Activated naive CD8-positive, alpha-beta T cell treated with anti-CD3 and anti-CD28 coated beads for 36 hours (primary cell): ENCODE measurements at regions not wholly inside any gene's neighbourhood (a gene's known extent, or its start where the extent isn't known, plus 50 kb on each side); places are given as distances from the start of the nearest gene placed in this dataset.
"Not testable (repeated sequence)": the region's sequence is repeated elsewhere in the genome, so short reads cannot be mapped to it uniquely, and the experiment has no call there.

Experiments
- DNase-seq: peaks from one replicate; pipeline ENCODE4 v3.0.0; 2021
- H3K27ac Mint-ChIP-seq: one replicate; pipeline ENCODE4 v1.8.0; 2022; ENCODE audit warnings: mild to moderate bottlenecking, moderate library complexity, mixed read lengths
- H3K27me3 Mint-ChIP-seq: one replicate; pipeline ENCODE4 v1.8.0; 2022; ENCODE audit warnings: mild to moderate bottlenecking, mixed read lengths
- H3K36me3 Mint-ChIP-seq: one replicate; pipeline ENCODE4 v1.8.0; 2021; ENCODE audit warnings: mild to moderate bottlenecking, mixed read lengths
- H3K4me1 Mint-ChIP-seq: one replicate; pipeline ENCODE4 v1.8.0; 2021; ENCODE audit warnings: mixed read lengths
- H3K4me3 Mint-ChIP-seq: one replicate; pipeline ENCODE4 v1.8.0; 2022; ENCODE audit warnings: mild to moderate bottlenecking, moderate library complexity, mixed read lengths
- H3K9me3 Mint-ChIP-seq: one replicate; pipeline ENCODE4 v1.8.0; 2022; ENCODE audit warnings: mixed read lengths

DNA sequence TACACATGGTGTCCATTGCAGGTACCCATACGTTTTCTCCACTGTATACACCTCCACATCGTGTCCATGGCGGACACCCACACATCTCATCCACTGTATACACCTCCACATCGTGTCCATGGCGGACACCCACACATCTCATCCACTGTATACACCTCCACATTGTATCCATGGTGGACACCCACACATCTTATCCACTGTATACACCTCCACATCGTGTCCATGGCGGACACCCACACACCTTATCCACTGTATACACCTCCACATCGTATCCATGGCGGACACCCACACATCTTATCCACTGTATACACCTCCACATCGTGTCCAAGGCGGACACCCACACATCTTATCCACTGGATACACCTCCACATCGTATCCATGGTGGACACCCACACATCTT, 50.4 kb upstream of the TTC34 start:
- DNase-seq, H3K9me3 Mint-ChIP-seq, H3K36me3 Mint-ChIP-seq, H3K27ac Mint-ChIP-seq, H3K4me1 Mint-ChIP-seq, H3K4me3 Mint-ChIP-seq, H3K27me3 Mint-ChIP-seq: not testable (repeated sequence)

DNA sequence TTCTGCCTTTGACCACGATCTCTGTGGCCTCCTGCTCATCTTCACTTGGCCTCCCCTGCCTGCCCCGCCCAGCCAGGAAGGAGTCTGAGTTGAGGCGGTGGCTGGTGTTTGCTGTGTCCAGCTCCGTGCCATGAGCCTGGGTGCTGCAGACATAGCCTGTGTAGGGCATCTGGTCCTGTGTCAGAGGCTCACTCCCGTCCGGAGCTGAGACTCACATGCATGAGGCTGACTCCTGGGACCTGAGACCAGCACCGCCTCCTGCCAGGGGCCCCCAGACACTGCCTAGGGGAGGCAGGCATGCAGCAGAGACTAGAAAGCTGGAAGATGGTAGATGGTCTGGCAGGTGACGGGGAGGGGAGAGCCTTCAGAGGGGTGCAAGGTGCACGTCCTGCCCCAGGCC, 52.2 kb upstream of the TTC34 start:
- peaks cover under 1% of the 10 kb centered on the region for H3K9me3 Mint-ChIP-seq
- H3K4me1 Mint-ChIP-seq: no peaks in the 10 kb centered on the region
- DNase-seq: no peak
- no peak overlapping the region for H3K4me3 Mint-ChIP-seq
- peaks cover 4% of the 10 kb centered on the region for H3K27me3 Mint-ChIP-seq
- no peaks in the 10 kb centered on the region for H3K36me3 Mint-ChIP-seq
- H3K27ac Mint-ChIP-seq: no peak overlapping the region

DNA sequence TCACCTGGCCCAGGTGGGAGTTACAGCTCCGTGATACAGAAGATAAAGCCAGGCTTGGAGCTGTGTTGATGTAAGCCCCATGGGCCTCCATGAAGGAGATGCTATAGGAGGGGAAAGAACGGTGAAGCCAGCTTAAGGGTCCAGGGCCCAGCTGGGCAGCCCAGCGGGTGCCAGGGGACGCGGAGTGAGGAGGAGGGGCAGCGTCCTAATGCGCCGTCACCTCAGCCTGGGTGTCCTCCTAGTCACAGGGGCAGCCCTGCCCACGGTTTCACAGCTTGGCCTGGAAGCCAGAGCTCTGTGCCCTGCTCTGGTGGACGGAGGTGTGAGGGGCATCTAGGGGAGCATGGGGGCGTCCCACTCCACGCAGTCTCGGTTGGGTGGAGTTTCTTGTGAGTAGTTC, 52.7 kb upstream of the TTC34 start:
- DNase-seq: no peak
- Mint-ChIP-seq H3K9me3 (peaks cover 3% of the 10 kb centered on the region), H3K27ac (no peak overlapping the region), H3K4me1 (no peaks in the 10 kb centered on the region), H3K4me3 (no peak overlapping the region), H3K27me3 (no peaks in the 10 kb centered on the region), H3K36me3 (no peaks in the 10 kb centered on the region)

DNA sequence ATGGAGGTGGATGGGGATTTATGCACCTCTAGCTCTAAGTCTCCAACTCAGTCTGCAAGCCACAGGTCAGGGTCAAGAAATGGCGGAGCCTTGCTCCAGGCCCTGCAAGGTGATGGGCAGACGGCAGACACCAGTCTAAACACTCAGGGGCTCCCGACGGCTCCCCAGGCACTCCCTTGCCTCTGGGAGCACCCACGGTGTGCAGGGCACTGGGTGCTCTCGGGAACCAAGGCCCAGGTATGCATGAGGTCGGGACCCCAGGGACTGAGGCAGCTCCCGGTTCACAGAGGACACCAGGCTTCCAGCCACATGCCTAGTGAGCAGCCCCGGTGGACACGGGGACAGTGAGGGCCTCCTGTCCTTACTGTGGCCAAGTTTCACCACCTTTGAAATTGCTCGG, 53.1 kb upstream of the TTC34 start:
- Mint-ChIP-seq H3K4me3 (no peak overlapping the region), H3K36me3 (no peaks in the 10 kb centered on the region), H3K4me1 (no peaks in the 10 kb centered on the region)

DNA sequence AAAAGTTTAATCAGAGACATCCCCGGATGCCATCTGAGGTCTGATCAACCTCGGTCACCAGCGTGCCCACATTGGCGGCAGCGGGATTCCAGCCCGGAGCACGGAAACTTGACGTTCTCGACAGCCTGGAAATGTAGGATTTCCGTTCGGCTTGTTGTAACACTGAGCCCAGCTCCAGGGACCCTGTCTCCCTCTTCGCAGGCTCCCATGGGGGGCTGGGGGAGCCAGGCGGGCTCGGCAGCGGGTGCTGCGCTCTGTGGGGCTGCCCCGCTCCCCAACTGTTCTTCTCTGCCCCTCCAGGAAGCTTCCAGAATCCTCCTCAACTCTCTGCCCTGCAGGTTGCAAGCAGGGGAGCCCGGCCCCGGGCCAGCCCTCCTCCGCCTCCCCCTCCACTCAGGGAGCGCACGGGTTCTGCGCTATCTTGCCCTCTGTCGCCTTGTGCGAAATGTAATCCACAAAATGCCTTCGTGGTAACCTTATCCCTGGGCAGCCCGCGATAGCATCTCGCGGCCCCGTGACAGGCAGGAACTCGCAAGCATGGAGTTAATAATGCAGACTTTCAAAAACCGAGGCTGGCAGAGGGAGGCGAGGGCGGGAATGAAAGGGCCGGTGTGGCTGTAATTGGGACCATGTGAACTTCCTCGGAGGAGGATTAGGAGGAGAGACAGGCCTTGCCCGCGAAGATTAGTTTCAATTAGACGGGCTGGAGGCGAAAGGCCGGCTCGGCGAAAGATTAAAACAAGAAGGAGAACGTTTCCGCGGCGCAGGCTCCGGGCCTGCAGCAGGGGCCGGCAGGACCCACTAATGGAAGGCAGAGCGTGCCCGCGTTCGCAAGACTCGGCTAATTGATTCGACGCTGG, 53.9 kb upstream of the TTC34 start:
- Mint-ChIP-seq H3K9me3 (peaks cover 3% of the 10 kb centered on the region), H3K4me1 (no peaks in the 10 kb centered on the region), H3K27me3 (no peaks in the 10 kb centered on the region), H3K36me3 (no peaks in the 10 kb centered on the region), H3K27ac (no peak overlapping the region), H3K4me3 (no peak overlapping the region)
- DNase-seq: no peak

More for the DNA sequence above, 53.1 kb upstream of the TTC34 start:
- Mint-ChIP-seq H3K9me3 (peaks cover 3% of the 10 kb centered on the region), H3K27ac (no peak overlapping the region), H3K27me3 (no peaks in the 10 kb centered on the region)
- DNase-seq: no peak

DNA sequence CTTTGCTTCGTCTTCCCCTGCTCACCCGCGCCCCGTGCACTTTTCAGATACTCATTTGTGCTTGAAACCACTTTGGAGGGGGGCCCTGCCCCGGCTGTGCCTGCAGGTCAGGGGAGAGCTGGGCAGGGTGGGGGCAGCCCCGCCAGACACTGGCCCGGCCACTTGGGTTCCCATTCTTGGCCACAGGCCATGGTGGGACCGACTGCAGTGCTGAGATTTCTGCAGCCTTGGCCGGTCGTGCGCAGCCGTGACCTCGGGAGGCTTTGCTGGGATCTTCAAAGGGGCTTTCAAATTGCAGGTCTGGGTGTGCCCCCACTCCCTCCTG, 54.5 kb upstream of the TTC34 start:
- Mint-ChIP-seq H3K4me1 (no peaks in the 10 kb centered on the region), H3K27me3 (no peaks in the 10 kb centered on the region), H3K27ac (no peak overlapping the region), H3K9me3 (peaks cover 3% of the 10 kb centered on the region), H3K4me3 (no peak overlapping the region), H3K36me3 (no peaks in the 10 kb centered on the region)
- DNase-seq: no peak

DNA sequence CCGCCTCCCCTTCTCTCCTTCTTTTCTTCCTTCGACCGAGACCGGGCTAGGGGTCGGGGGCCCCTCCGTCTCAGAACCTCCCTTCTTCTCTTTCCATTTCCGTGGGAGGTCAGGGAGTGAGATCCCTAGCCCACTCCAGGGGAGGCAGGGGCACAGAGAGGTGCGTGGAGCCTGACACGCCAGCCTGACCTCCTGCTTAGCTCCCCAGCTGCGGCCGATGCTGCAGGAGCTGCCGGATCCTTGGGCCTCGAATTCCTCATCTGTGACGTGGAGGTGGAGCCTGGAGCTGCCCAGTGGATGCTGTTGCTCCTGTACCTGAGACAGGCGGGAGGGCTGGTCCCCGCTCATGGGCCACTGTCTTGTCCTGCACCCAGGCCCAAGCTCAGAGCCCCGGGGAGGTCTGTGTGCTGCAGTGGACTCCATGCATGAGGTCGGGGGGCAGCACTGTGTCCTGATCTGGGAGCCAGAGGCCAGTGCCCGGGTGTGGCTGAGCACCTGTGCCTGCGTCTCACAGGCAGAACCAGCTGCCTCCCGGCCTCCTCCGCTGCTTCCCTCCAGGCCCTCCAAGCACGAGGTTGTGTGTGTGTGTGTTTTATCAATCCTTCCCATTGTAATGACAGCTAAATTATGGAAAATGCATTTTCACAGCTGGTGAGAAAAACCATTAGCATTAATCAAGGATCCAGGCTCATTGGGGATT, 55.3 kb upstream of the TTC34 start:
- no peak for DNase-seq
- Mint-ChIP-seq H3K4me3 (no peak overlapping the region), H3K4me1 (no peaks in the 10 kb centered on the region), H3K27me3 (no peaks in the 10 kb centered on the region), H3K9me3 (peaks cover 3% of the 10 kb centered on the region), H3K36me3 (no peaks in the 10 kb centered on the region), H3K27ac (no peak overlapping the region)

DNA sequence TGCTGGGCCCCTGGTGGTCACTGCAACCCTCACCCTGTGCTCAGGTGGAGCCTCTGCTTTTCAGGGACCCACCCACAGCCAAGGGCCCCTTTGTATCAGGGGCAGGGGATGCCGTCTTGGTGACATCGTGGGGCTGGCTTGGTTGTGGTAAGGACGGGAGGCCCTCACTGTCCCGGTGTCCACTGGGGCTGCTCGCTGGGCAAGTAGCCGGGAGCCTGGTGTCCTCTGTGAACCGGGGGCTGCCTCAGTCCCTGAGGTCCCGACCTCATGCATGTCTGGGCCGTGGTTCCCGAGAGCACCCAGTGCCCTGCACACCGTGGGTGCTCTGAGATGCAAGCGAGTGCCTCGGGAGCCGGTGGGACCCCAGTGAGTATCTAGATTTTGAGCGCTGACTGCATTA, 56.0 kb upstream of the TTC34 start:
- H3K36me3 Mint-ChIP-seq: no peaks in the 10 kb centered on the region
- no peak overlapping the region for H3K27ac Mint-ChIP-seq
- H3K4me1 Mint-ChIP-seq: no peaks in the 10 kb centered on the region
- no peak overlapping the region for H3K4me3 Mint-ChIP-seq
- H3K27me3 Mint-ChIP-seq: no peaks in the 10 kb centered on the region
- H3K9me3 Mint-ChIP-seq: peaks cover 3% of the 10 kb centered on the region
- no peak for DNase-seq

DNA sequence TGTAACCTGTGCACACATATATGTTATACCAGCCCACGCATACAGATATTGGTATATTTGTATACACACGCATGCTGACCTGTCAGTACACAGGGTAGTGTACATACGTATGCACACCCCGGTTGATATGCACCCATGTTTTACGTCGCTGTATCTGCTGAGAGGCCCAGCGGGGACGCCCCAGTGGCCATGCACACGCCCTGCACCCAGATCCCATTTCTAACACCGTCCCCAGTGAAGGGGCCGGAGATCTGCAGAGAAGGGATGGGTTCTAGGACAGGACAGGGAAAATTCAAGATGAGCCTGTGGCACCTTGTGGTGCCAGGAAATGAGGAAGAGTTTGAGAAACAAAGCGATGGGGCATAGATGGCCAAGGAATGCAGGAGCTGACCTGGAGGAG, 57.2 kb upstream of the TTC34 start:
- Mint-ChIP-seq H3K4me1 (no peaks in the 10 kb centered on the region), H3K4me3 (no peak overlapping the region), H3K36me3 (no peaks in the 10 kb centered on the region), H3K27me3 (no peaks in the 10 kb centered on the region), H3K9me3 (peaks cover 3% of the 10 kb centered on the region), H3K27ac (no peak overlapping the region)
- DNase-seq: no peak

DNA sequence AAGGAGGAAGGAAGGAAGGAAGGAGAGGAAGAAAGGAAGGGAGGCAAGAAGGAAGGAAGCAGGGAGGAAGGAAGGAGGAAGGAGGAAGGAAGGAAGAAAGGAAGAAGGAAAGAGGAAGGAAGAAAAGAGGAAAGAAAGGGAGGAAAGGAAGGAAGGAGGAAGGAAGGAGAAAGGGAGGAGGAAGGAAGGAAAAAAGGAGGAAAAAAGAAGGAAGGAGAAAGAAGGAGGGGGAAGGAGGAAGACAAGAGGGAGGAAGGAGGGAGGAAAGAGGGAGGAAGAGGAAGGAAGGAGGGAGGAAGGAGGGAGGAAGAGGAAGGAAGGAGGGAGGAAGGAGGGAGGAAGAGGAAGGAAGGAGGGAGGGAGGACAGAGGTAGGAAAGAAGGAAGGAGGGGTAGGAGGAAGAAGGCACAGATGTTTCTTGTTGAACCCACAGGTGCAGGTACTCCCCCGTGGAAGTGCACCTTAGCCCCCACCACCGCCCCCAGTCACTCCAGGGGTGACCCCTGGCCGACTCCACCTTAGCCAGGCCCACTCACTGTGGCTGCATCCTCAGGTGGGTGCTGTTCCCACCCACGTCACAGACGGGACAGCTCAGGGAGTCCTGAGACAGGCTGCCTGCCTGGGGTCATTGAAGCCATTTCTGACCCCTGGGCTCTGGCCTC, 57.9 kb upstream of the TTC34 start:
- peaks cover 3% of the 10 kb centered on the region for H3K9me3 Mint-ChIP-seq
- no peak for DNase-seq
- H3K36me3 Mint-ChIP-seq: no peaks in the 10 kb centered on the region
- H3K4me3 Mint-ChIP-seq: no peak overlapping the region
- no peak overlapping the region for H3K27ac Mint-ChIP-seq
- no peaks in the 10 kb centered on the region for H3K27me3 Mint-ChIP-seq
- no peaks in the 10 kb centered on the region for H3K4me1 Mint-ChIP-seq

DNA sequence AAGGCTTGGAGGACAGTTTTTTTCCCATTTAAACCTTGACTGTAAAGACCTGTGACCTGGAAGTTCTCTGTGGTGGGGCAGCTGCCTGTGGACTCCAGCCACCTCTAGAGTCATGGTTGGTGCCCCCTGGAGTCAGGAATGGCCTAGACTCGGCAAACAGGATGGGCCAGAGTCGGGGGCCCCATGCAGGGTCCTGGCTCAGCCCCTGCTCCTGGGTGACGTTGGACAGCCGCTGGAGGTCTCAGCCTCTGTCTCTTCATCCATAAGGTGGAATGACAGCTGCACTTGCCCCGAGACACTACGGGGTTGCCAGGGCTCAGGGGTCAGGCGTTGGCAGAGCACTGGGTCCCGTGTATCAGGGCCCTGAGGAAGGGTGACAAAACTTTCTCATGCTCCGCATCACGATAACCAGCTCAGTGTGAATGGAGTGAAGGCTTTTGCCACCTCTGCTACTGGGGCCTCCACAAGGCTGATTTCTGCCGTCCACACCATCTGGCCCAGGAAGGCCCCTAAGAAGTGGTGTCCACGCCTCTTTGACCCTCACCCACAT, 58.5 kb upstream of the TTC34 start:
- H3K4me1 Mint-ChIP-seq: no peaks in the 10 kb centered on the region
- H3K4me3 Mint-ChIP-seq: no peak overlapping the region
- DNase-seq: no peak
- no peaks in the 10 kb centered on the region for H3K36me3 Mint-ChIP-seq
- H3K27ac Mint-ChIP-seq: no peak overlapping the region
- H3K9me3 Mint-ChIP-seq: peaks cover 3% of the 10 kb centered on the region
- no peaks in the 10 kb centered on the region for H3K27me3 Mint-ChIP-seq

DNA sequence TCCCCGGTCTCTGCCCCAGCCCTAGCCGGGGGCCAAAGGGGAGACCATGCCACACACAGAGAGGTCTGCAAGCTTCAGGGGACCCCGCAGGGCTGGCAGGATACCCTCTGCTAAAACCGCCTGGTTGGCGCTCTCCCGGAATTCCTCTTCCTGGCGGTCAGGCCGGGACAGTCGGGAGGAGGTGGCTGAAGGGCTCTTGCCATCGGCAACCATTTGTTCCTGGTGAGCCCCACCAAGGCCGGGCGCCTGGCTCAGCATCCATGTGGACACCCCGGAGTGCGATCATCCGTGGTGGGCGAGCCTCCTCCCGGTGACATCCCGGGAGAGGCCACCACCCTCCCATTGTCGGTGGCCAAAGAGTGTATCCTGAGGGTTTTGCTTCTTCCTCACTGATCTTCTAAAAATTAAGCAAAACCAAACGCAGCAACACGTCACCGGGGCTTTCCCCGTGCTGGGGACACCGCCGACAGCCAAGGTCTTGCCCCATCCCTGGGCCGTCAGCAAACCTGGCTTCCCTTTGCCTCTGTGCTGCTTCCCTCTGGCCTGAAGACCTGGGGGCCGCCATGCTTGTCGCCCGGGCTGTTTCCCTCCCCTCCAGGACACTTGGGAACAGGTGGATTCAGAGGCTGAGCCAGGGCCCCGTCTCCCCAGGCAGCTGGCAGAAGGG, 59.1 kb upstream of the TTC34 start:
- peaks cover 3% of the 10 kb centered on the region for H3K9me3 Mint-ChIP-seq

DNA sequence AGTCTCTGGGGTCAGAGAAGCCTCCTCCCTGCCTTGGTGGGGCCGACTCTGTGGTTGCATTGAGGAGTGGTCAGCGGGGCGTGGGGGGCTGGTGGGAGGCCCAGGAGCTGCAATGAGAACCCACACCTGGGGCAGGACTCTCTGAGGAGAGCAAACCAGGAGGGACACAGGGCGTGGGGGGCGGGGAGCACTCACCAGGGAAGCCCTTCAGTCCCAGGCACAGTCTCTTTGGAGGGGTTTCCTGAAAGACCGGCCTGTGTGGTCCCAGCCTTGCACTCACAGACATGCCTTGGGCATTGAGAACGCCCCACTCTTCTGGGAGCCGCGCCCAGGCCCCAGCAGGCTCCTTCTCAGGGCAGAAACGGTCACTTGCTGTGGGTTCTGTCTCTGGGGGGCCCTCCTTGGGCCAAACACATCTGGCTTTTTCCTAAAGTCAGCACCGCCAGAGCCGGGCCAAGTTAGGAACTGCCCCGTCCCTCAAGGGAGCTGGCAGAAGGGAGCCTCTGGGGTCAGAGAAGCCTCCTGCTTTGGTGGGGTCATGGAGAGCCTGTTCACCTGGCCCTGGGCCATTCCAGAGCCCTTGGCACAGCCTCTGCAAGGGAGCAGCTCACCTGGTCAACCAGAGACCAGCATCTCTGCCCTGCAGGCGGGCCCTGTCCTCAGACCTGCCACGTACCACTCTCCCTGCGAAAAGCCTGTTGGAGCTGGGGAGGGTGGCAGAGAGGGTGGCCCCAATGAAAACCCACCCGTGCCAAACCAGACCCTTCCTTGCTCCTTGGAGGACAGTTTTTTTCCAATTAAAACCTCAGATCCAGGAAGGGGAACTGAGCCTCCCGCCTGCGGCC, 59.9 kb upstream of the TTC34 start:
- H3K9me3 Mint-ChIP-seq: peaks cover 3% of the 10 kb centered on the region
- no peak overlapping the region for H3K4me3 Mint-ChIP-seq
- peaks cover 3% of the 10 kb centered on the region for H3K27me3 Mint-ChIP-seq
- no peak for DNase-seq
- H3K4me1 Mint-ChIP-seq: no peaks in the 10 kb centered on the region
- no peak overlapping the region for H3K27ac Mint-ChIP-seq
- H3K36me3 Mint-ChIP-seq: no peaks in the 10 kb centered on the region

More for the DNA sequence above, 59.1 kb upstream of the TTC34 start:
- Mint-ChIP-seq H3K27ac (no peak overlapping the region), H3K36me3 (no peaks in the 10 kb centered on the region), H3K4me3 (no peak overlapping the region), H3K27me3 (peaks cover 3% of the 10 kb centered on the region), H3K4me1 (no peaks in the 10 kb centered on the region)
- no peak for DNase-seq

DNA sequence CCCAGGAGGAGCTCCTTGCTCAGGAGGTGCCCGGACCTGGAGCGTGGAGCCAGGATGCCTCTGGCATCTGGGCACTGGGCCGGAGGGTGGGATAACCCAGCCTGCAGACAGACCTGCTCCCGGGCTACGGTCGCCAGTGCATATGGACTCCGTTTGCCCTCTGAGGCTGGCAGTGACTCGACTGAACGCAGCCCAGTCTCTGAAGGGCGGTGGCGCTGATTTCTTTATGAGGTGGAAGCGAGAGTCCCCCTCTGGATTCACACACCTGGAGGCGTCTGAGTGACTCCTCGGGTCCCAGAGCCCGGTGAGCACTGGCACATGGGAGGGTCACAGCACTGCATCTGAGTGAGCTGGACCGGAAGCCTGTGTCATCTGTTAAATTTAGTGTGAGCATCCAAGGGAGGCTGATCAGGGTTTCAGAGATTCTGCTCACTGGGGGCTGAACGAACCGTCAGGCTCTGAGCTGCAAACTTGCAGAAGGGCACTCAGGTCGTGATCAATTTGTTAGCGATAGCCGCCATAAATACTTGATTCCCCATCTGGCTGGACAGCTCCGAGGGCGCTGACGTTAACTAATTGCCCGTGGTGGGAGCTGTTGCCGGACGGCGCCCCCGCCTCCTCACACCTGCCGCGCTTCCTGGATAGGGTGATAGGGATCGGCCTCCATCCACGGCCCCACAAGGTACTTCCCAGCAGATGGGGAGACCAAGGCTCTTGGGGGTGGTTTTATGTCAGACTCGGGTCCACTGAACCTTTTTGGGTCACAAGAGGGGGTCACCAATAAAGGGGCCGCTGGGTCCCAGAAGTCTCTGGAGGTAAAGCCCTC, 60.7 kb upstream of the TTC34 start:
- Mint-ChIP-seq H3K9me3 (peaks cover 3% of the 10 kb centered on the region), H3K4me1 (no peaks in the 10 kb centered on the region), H3K27ac (no peak overlapping the region), H3K4me3 (no peak overlapping the region), H3K36me3 (no peaks in the 10 kb centered on the region), H3K27me3 (peaks cover 3% of the 10 kb centered on the region)
- no peak for DNase-seq
